Gastroesophageal sphincter (tissue), 4 donors: ENCODE measurements at regions not wholly inside any gene's neighbourhood (a gene's known extent, or its start where the extent isn't known, plus 50 kb on each side); places are given as distances from the start of the nearest gene placed in this dataset.

ENCODE experiments used
- ATAC-seq: fragments of 150-250 bp; one replicate; pipeline ENCODE4 v1.9.1; 2016; ENCODE audit warnings: mild to moderate bottlenecking, moderate library complexity
- H3K27ac ChIP-seq, 4 donors: fragments of 200-600 bp; sonication (generic) in 3 of 4; 1 replicate in 3 of 4; 2 replicates in 1 of 4; pipeline ENCODE4 v1.5.1; 2016 to 2019
- H3K27me3 ChIP-seq: fragments of 200-600 bp; sonication (generic); one replicate; pipeline ENCODE4 v1.5.1; 2019
- H3K36me3 ChIP-seq, 2 donors: fragments of 200-600 bp; sonication (generic); one replicate each; pipeline ENCODE4 v1.5.1; 2019; ENCODE audit warnings: control low read depth in 1 of 2
- H3K4me1 ChIP-seq, 3 donors: fragments of 200-600 bp; sonication (generic); 1 replicate in 2 of 3; 2 replicates in 1 of 3; pipeline ENCODE4 v1.5.1; 2016 to 2019; ENCODE audit warnings: control low read depth in 2 of 3
- H3K4me3 ChIP-seq, 2 donors: fragments of 200-600 bp; sonication (generic); one replicate each; pipeline ENCODE4 v1.5.1; 2019; ENCODE audit warnings: mild to moderate bottlenecking in 1 of 2, moderate library complexity in 1 of 2
- H3K9me3 ChIP-seq, 3 donors: fragments of 200-600 bp; sonication (generic); one replicate each; pipeline ENCODE4 v1.5.1; 2017 to 2019; ENCODE audit warnings: control low read depth in 2 of 3
- EP300 ChIP-seq: sonication (generic); formaldehyde crosslinking; IDR thresholded peaks from one replicate; pipeline ENCODE4 v1.6.1; 2017; ENCODE audit warnings: antibody characterized with exemption, mild to moderate bottlenecking
- POLR2A ChIP-seq, 2 donors: fragments of 450-650 bp; IDR thresholded peaks; one replicate each; pipeline ENCODE4 v1.6.1; 2017; ENCODE audit warnings: antibody characterized with exemption in 2 of 2, mild to moderate bottlenecking in 2 of 2, moderate library complexity in 1 of 2
- POLR2AphosphoS5 ChIP-seq: sonication (generic); formaldehyde crosslinking; IDR thresholded peaks from one replicate; pipeline ENCODE4 v1.6.1; 2017; ENCODE audit warnings: antibody characterized with exemption
- WGBS, 2 donors: methylation state at CpG; one replicate each; pipeline ENCODE4 v1.1.5; 2018; ENCODE audit warnings: low coverage in 1 of 2; 5-methylcytosine and 5-hydroxymethylcytosine counted together
- TF ChIP-seq, protein P1 (sequence below), 4 experiments: fragments of 200-600 bp in 2 of 4; fragments of 450-650 bp in 2 of 4; sonication (generic) in 1 of 4; IDR thresholded peaks; one replicate each; pipeline ENCODE4 v1.5.1; 2017 to 2019; ENCODE audit warnings: antibody characterized with exemption in 4 of 4, mild to moderate bottlenecking in 2 of 4, moderate library complexity in 2 of 4

GRCh38 chr2:103880081-103880834 lies 973.7 kb upstream of the POU3F3 start:
- 50 to 57% methylated on average over 4 of the region's 4 CpGs for WGBS, 2 donors
- H3K27me3 ChIP-seq = no peaks in the 10 kb centered on the region
- no peaks in the 10 kb centered on the region for H3K36me3 ChIP-seq
- ATAC-seq = no peak
- TF ChIP-seq POLR2A (IDR thresholded peaks at IDR 0.05) = no peak
- no peak for TF ChIP-seq POLR2AphosphoS5
- no peak for TF ChIP-seq EP300
- TF ChIP-seq, protein P1, sequence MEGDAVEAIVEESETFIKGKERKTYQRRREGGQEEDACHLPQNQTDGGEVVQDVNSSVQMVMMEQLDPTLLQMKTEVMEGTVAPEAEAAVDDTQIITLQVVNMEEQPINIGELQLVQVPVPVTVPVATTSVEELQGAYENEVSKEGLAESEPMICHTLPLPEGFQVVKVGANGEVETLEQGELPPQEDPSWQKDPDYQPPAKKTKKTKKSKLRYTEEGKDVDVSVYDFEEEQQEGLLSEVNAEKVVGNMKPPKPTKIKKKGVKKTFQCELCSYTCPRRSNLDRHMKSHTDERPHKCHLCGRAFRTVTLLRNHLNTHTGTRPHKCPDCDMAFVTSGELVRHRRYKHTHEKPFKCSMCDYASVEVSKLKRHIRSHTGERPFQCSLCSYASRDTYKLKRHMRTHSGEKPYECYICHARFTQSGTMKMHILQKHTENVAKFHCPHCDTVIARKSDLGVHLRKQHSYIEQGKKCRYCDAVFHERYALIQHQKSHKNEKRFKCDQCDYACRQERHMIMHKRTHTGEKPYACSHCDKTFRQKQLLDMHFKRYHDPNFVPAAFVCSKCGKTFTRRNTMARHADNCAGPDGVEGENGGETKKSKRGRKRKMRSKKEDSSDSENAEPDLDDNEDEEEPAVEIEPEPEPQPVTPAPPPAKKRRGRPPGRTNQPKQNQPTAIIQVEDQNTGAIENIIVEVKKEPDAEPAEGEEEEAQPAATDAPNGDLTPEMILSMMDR (IDR thresholded peaks at IDR 0.05) = no peak
- H3K9me3 ChIP-seq = no peaks in the 10 kb centered on the region
- H3K27ac ChIP-seq = no peak overlapping the region
- no peak overlapping the region for H3K4me3 ChIP-seq
- no peaks in the 10 kb centered on the region for H3K4me1 ChIP-seq

DNA sequence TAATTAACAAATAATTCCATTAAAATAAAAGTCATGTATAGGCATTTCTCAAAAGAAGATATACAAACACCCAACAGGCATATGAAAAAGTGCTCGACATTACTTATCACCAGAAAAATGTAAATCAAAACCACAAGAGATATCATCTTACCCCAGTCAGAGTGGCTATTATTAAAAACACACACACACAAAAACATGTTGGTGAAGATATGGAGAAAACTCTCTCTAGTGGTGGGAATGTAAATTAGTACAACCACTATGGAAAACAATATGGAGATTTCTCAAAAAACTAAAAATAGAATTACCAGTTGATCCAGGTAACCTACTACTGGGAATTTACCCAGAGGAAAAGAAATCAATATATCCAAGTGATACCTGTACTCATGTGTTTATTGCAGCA lies 966.3 kb upstream of the POU3F3 start:
- WGBS, 2 donors = 59 to 67% methylated on average over 1 of the region's 1 CpG
- Histone ChIP-seq H3K27me3 (no peaks in the 10 kb centered on the region), H3K36me3 (no peaks in the 10 kb centered on the region), H3K9me3 (no peaks in the 10 kb centered on the region), H3K4me1 (no peaks in the 10 kb centered on the region), H3K4me3 (no peak overlapping the region), H3K27ac (no peak overlapping the region)
- no peak for ATAC-seq
- TF ChIP-seq EP300 (no peak), POLR2A (IDR thresholded peaks at IDR 0.05) (no peak), POLR2AphosphoS5 (no peak)
- TF ChIP-seq, protein P1 (IDR thresholded peaks at IDR 0.05) = no peak

DNA sequence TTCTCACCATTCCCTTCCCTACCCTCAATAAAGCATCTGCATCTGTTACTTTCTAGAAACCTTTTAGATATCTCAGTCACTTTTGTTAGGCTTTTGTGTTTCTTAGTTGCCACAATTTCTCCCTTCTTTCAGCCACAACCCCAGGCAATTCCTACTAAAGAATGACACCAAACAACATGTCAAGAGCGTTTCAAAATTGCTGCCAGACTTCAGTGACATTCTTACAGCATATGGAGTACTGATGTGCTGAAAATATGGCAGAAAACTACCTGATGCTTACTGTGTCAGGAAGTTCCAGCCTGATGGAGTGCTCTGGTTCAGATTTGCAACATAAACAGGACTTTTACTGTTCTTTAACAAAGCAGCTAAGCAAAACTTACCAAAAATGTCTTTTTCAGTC lies 957.7 kb upstream of the POU3F3 start:
- ATAC-seq = no peak
- Histone ChIP-seq H3K9me3 (no peaks in the 10 kb centered on the region), H3K4me3 (no peak overlapping the region), H3K27me3 (no peaks in the 10 kb centered on the region), H3K27ac (no peak overlapping the region), H3K36me3 (no peaks in the 10 kb centered on the region), H3K4me1 (no peaks in the 10 kb centered on the region)
- 47 to 63% methylated on average over 1 of the region's 1 CpG for WGBS, 2 donors
- TF ChIP-seq, protein P1 (IDR thresholded peaks at IDR 0.05) = no peak
- no peak for TF ChIP-seq POLR2A (IDR thresholded peaks at IDR 0.05)
- no peak for TF ChIP-seq POLR2AphosphoS5
- no peak for TF ChIP-seq EP300

DNA sequence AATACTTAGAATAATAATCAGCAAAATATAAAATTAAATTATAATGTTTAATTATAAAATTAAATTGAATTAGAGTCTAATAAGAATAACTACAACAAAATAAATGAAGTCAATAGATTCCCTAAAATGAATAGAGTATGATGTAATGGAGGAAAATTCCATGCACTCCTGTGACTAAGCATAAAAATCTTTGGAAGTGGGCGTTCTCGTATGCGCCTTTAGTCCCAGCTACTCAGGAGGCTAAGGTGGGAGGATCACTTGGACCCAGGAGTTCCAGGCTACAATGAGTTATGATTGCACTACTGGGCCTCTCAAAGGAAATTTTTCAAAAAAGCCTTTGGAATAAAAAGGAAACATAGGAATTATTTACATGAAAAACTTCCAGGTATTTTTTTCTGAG lies 955.4 kb upstream of the POU3F3 start:
- H3K27ac ChIP-seq = no peak overlapping the region
- no peaks in the 10 kb centered on the region for H3K36me3 ChIP-seq
- TF ChIP-seq POLR2A (IDR thresholded peaks at IDR 0.05) = no peak
- TF ChIP-seq, protein P1 (IDR thresholded peaks at IDR 0.05) = no peak
- no peak for TF ChIP-seq POLR2AphosphoS5
- TF ChIP-seq EP300 = no peak
- H3K4me3 ChIP-seq = no peak overlapping the region
- H3K9me3 ChIP-seq = no peaks in the 10 kb centered on the region
- no peaks in the 10 kb centered on the region for H3K27me3 ChIP-seq
- WGBS, 2 donors = 78 to 100% methylated on average over 3 of the region's 3 CpGs
- no peak for ATAC-seq
- H3K4me1 ChIP-seq = no peaks in the 10 kb centered on the region

DNA sequence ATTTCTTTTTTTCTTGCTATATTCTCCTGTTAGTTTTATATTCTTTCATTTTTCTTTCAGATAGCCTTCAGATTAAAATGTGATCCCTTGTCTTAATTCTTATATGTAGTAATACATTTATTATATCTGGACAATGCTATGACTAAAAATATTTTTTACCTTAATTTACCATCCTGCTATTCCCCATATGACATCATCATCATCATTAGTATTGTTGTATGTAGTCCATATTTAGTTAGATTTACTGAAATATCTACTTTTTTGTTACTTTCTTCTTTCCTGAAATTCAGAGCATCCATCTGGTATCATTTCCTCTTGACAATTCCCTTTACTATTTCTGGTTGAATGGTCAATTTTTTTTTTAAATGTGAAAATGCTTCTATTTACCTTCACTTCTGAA lies 951.6 kb upstream of the POU3F3 start:
- TF ChIP-seq POLR2A (IDR thresholded peaks at IDR 0.05) = no peak
- no peak for TF ChIP-seq POLR2AphosphoS5
- TF ChIP-seq, protein P1 (IDR thresholded peaks at IDR 0.05) = no peak
- TF ChIP-seq EP300 = no peak
- Histone ChIP-seq H3K9me3 (peaks cover 0 to 5% (median 0%) of the 10 kb centered on the region in 3 donors), H3K36me3 (no peaks in the 10 kb centered on the region), H3K4me3 (no peak overlapping the region), H3K4me1 (no peaks in the 10 kb centered on the region), H3K27ac (no peak overlapping the region), H3K27me3 (no peaks in the 10 kb centered on the region)
- no peak for ATAC-seq
